Left ventricle myocardium inferior (tissue), 1 donor: ENCODE measurements at regions not wholly inside any gene's neighbourhood (a gene's known extent, or its start where the extent isn't known, plus 50 kb on each side); places are given as distances from the start of the nearest gene placed in this dataset.
"Not testable (repeated sequence)": the region's sequence is repeated elsewhere in the genome, so short reads cannot be mapped to it uniquely, and the experiment has no call there.

ENCODE experiments used
- DNase-seq: peaks from one replicate; pipeline ENCODE4 v3.0.0-alpha.2; 2020
- H3K27ac ChIP-seq: fragments of 200-600 bp; replicated peaks from 2 replicates; pipeline ENCODE4 v1.8.0; 2021
- H3K27me3 ChIP-seq: fragments of 200-600 bp; 2 replicates; pipeline ENCODE4 v1.8.0; 2021; ENCODE audit warnings: low read depth
- H3K36me3 ChIP-seq: fragments of 200-600 bp; 2 replicates; pipeline ENCODE4 v1.8.0; 2021
- H3K4me1 ChIP-seq: fragments of 200-600 bp; 2 replicates; pipeline ENCODE4 v1.8.0; 2021
- H3K4me3 ChIP-seq: fragments of 200-600 bp; 2 replicates; pipeline ENCODE4 v1.8.0; 2021; ENCODE audit warnings: mild to moderate bottlenecking, moderate library complexity
- H3K9me3 ChIP-seq: fragments of 200-600 bp; replicated peaks from 2 replicates; pipeline ENCODE4 v1.8.0; 2021
- intact Hi-C: fragments of 100-400 bp; cut with micrococcal nuclease; formaldehyde crosslinking; loops from one replicate; pipeline ENCODE4 v1.11.0; 2022
- TF ChIP-seq, protein P1 (sequence below): fragments of 200-600 bp; IDR thresholded peaks from 2 replicates; pipeline ENCODE4 v1.8.0; 2021; ENCODE audit warnings: antibody characterized with exemption, mild to moderate bottlenecking, borderline replicate concordance
- donor health status: DM: no; HTN: yes; CAD: no; lungs with severe emphysema.

DNA sequence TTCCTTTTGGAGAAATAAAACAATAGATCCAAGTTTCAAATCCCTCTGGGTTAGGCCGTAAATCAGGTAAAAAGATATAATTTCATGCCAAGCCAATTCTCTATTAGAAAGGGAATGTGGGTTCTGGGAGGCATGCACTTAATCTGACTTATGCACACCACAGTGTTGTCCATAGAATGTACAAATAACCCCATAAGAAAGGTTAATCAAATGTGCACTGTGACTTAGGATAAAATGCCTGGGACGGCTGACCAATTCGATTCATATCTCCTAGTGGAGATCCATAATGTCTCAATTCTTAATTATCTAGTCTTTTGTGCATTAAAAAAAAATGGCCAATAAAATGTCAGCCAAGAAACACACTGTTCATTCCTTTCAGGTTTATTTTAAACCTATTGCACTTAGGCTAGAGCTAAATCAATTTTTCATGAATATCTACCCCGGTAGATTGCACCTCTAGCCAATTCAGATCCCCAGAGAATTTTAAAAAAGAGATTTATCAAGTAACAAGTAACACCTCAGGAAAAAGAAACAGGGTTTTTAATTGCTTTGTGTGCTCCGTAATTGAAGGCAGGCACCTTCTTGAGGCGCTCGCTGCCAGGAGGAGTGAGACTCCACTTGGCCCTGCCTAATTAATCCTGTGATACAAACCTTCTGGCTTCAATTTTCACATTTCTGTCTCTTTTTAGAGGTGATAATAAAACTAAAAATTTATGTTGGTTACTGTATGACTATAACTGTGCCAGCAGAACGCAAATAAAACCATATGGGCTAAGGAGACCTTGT, 265.1 kb downstream of the ETV1 start:
- Histone ChIP-seq H3K27ac (no peak overlapping the region), H3K27me3 (no peaks in the 10 kb centered on the region), H3K36me3 (no peaks in the 10 kb centered on the region), H3K9me3 (no peaks in the 10 kb centered on the region), H3K4me1 (no peaks in the 10 kb centered on the region), H3K4me3 (no peak overlapping the region)
- DNase-seq, result no peak
- intact Hi-C loops, result no loop called here
- TF ChIP-seq, protein P1, sequence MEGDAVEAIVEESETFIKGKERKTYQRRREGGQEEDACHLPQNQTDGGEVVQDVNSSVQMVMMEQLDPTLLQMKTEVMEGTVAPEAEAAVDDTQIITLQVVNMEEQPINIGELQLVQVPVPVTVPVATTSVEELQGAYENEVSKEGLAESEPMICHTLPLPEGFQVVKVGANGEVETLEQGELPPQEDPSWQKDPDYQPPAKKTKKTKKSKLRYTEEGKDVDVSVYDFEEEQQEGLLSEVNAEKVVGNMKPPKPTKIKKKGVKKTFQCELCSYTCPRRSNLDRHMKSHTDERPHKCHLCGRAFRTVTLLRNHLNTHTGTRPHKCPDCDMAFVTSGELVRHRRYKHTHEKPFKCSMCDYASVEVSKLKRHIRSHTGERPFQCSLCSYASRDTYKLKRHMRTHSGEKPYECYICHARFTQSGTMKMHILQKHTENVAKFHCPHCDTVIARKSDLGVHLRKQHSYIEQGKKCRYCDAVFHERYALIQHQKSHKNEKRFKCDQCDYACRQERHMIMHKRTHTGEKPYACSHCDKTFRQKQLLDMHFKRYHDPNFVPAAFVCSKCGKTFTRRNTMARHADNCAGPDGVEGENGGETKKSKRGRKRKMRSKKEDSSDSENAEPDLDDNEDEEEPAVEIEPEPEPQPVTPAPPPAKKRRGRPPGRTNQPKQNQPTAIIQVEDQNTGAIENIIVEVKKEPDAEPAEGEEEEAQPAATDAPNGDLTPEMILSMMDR, result no peak

DNA sequence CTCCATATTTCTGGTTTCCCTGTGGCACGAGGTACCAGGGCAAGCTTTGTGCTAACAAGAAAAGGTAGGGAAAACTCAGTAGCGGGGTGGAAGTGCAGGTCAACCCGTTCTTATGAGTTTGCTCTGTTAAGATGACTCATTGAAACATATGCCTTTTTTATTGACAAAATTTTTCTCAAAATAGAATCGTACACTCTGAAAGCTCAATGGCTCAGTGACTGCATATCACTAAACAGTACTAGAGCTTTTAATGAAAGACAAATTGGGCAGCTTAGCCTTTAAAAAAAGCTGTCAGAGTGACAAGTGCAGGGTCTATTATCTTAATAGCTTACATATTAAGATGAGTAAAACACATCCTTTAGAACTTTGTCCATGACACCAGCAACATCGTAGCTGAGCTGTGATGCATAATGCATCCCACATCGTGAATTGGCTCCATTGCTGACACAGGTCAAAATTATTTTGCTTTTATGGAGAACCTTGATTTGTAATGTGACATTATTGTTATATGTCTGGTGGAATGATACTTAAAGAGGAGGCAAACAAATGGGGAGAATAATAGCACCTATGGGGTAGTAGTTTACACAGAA, 264.4 kb downstream of the ETV1 start:
- intact Hi-C loops, result no loop called here
- Histone ChIP-seq H3K9me3 (no peaks in the 10 kb centered on the region), H3K36me3 (no peaks in the 10 kb centered on the region), H3K4me1 (no peaks in the 10 kb centered on the region), H3K4me3 (no peak overlapping the region), H3K27me3 (no peaks in the 10 kb centered on the region), H3K27ac (no peak overlapping the region)
- TF ChIP-seq, protein P1, result no peak
- no peak for DNase-seq

DNA sequence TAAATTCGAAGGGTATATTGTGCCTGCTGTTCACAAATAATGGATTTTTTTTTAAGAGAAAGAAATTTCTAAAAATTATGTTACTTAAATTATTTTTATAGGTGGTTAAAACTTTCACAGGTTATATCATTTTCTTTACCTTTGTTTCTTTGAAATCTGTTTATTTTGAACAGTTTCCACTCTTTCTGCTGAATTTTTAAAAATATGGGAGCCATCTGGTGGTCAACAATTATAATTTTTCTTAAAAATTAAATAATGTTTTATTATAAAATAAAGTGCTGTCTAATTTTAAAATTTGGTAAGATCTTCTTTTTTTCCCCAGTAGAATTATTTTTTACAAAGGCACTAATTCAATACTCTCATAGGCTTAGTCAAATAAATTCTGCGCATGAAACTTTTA, 263.9 kb downstream of the ETV1 start:
- no peaks in the 10 kb centered on the region for H3K27me3 ChIP-seq
- no peak for DNase-seq
- H3K27ac ChIP-seq, result no peak overlapping the region
- TF ChIP-seq, protein P1, result no peak
- H3K9me3 ChIP-seq, result no peaks in the 10 kb centered on the region
- no peak overlapping the region for H3K4me3 ChIP-seq
- H3K36me3 ChIP-seq, result no peaks in the 10 kb centered on the region
- no peaks in the 10 kb centered on the region for H3K4me1 ChIP-seq
- intact Hi-C loops, result no loop called here

GRCh38 chr7:13727279-13727678, 262.2 kb downstream of the ETV1 start:
- Histone ChIP-seq H3K4me1 (no peaks in the 10 kb centered on the region), H3K27ac (no peak overlapping the region), H3K9me3 (no peaks in the 10 kb centered on the region), H3K27me3 (no peaks in the 10 kb centered on the region), H3K36me3 (no peaks in the 10 kb centered on the region), H3K4me3 (no peak overlapping the region)
- DNase-seq, result no peak
- TF ChIP-seq, protein P1, result no peak
- intact Hi-C loops, result no loop called here

GRCh38 chr7:13727751-13728150, 261.7 kb downstream of the ETV1 start:
- no peak for DNase-seq
- no peak overlapping the region for H3K4me3 ChIP-seq
- no peaks in the 10 kb centered on the region for H3K27me3 ChIP-seq
- TF ChIP-seq, protein P1, result no peak
- H3K4me1 ChIP-seq, result no peaks in the 10 kb centered on the region
- intact Hi-C loops, result no loop called here
- no peaks in the 10 kb centered on the region for H3K9me3 ChIP-seq
- H3K36me3 ChIP-seq, result no peaks in the 10 kb centered on the region
- no peak overlapping the region for H3K27ac ChIP-seq

GRCh38 chr7:13728430-13728829, 261.0 kb downstream of the ETV1 start:
- H3K36me3 ChIP-seq, H3K27ac ChIP-seq, H3K27me3 ChIP-seq, DNase-seq, H3K9me3 ChIP-seq, H3K4me1 ChIP-seq, intact Hi-C loops, H3K4me3 ChIP-seq: not testable (repeated sequence)
